NB4 (cell line): ENCODE measurements at regions not wholly inside any gene's neighbourhood (a gene's known extent, or its start where the extent isn't known, plus 50 kb on each side); places are given as distances from the start of the nearest gene placed in this dataset.

Source experiments
- POLR2A ChIP-seq: IDR thresholded peaks from 2 replicates; pipeline ENCODE4 v1.6.1; 2011; ENCODE audit warnings: mild to moderate bottlenecking; ENCODE audit not compliant: insufficient read length; ENCODE audit errors: extremely low read depth
- TF ChIP-seq, protein P1 (sequence below): IDR thresholded peaks from 2 replicates; pipeline ENCODE4 v1.6.1; 2011; ENCODE audit warnings: low read depth, low read length

DNA sequence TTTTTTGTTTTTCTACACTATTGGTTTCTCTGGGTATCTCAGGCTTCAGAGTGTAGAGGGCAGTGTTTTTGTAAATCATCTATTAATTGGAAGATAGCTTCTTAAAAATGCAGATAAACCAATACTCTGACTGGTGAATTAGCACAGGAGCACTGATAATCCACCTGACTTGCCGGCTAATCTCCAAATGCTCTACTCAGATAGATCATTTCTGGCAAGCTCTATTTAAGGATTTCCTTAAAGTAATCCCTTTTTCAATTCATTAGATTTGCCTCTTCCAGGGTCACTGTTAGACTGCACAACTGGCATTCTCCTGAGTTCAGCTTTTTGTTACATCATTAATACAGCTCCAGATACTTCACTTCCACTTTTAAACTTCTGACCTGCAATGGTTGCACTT, 1390.3 kb upstream of the NUDT12 start:
- TF ChIP-seq, protein P1, sequence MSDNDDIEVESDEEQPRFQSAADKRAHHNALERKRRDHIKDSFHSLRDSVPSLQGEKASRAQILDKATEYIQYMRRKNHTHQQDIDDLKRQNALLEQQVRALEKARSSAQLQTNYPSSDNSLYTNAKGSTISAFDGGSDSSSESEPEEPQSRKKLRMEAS: no peak
- TF ChIP-seq POLR2A: no peak
